H1 (cell line): ENCODE measurements at regions not wholly inside any gene's neighbourhood (a gene's known extent, or its start where the extent isn't known, plus 50 kb on each side); places are given as distances from the start of the nearest gene placed in this dataset.

ENCODE experiments used
- CTBP2 ChIP-seq: IDR thresholded peaks from 2 replicates; pipeline ENCODE4 v1.7.0; 2011; ENCODE audit warnings: borderline replicate concordance, mild to moderate bottlenecking, moderate library complexity, mixed read lengths, low read length; ENCODE audit not compliant: insufficient read depth, insufficient read length
- MAX ChIP-seq: IDR thresholded peaks from 2 replicates; pipeline ENCODE4 v1.6.1; 2012; ENCODE audit warnings: inconsistent platforms
- POU5F1 ChIP-seq: IDR thresholded peaks from 2 replicates; pipeline ENCODE4 v1.6.1; 2011; ENCODE audit warnings: low read depth, mild to moderate bottlenecking, low read length, moderate library complexity
- SP4 ChIP-seq: IDR thresholded peaks from 2 replicates; pipeline ENCODE4 v1.6.1; 2012; ENCODE audit warnings: low read length, inconsistent platforms
- TAF1 ChIP-seq: IDR thresholded peaks from 2 replicates; pipeline ENCODE4 v1.6.1; 2011; ENCODE audit warnings: mild to moderate bottlenecking, low read depth, low read length

GRCh38 chr2:43047187-43047780, 179.1 kb downstream of the ZFP36L2 start (continued):
- no peak for TF ChIP-seq CTBP2
- no peak for TF ChIP-seq POU5F1
- no peak for TF ChIP-seq MAX
- TF ChIP-seq SP4: no peak
- TF ChIP-seq TAF1: no peak
